OCI-LY7 (cell line): ENCODE measurements at regions not wholly inside any gene's neighbourhood (a gene's known extent, or its start where the extent isn't known, plus 50 kb on each side); places are given as distances from the start of the nearest gene placed in this dataset.
"Not testable (repeated sequence)": the region's sequence is repeated elsewhere in the genome, so short reads cannot be mapped to it uniquely, and the experiment has no call there.

Experiments
- BruUV-seq: library from RNA; stranded (reverse); fragments of 400-500 nt; replicated peaks from 2 replicates; lab custom pipeline; 2021; lab: Mats Ljungman, UMichigan
- CTCF ChIA-PET: fragments of 300-600 bp; sonication (Branson Sonifier 250); formaldehyde crosslinking; loops from one replicate; lab custom pipeline; 2022; ENCODE audit warnings: antibody characterized with exemption; ENCODE audit not compliant: unreplicated experiment; lab: Charles Lee
- POLR2A ChIA-PET: fragments of 300-600 bp; sonication (Branson Sonifier 250); formaldehyde crosslinking; loops from one replicate; lab custom pipeline; 2022; ENCODE audit warnings: antibody characterized with exemption; lab: Charles Lee
- DNase-seq: peaks from one replicate; pipeline ENCODE4 v3.0.0-alpha.2; 2015; ENCODE audit warnings: low spot score
- H2AFZ ChIP-seq: fragments of 200-600 bp; sonication (generic), shearing (Covaris generic); 2 replicates; pipeline ENCODE4 v1.6.1; 2014; ENCODE audit warnings: mild to moderate bottlenecking, antibody characterized with exemption, low read length, moderate library complexity
- H3K27ac ChIP-seq: fragments of 200-600 bp; sonication (generic); 2 replicates; pipeline ENCODE4 v1.5.1; 2014; ENCODE audit warnings: mixed run types, low read depth, mild to moderate bottlenecking, moderate library complexity, low read length, inconsistent platforms; ENCODE audit not compliant: poor library complexity, severe bottlenecking
- H3K36me3 ChIP-seq: fragments of 200-600 bp; sonication (generic); 2 replicates; pipeline ENCODE4 v1.6.1; 2014; ENCODE audit warnings: mild to moderate bottlenecking, antibody characterized with exemption, low read length, moderate library complexity, mixed read lengths; ENCODE audit not compliant: insufficient read depth
- H3K4me1 ChIP-seq: fragments of 200-600 bp; sonication (generic); 2 replicates; pipeline ENCODE4 v1.5.1; 2014; ENCODE audit warnings: mild to moderate bottlenecking, low read length; ENCODE audit not compliant: insufficient read depth, poor library complexity, severe bottlenecking
- H3K4me2 ChIP-seq: fragments of 200-600 bp; sonication (generic); 2 replicates; pipeline ENCODE4 v1.6.1; 2014; ENCODE audit warnings: mild to moderate bottlenecking, low read length
- H3K4me3 ChIP-seq: fragments of 200-600 bp; sonication (generic); 2 replicates; pipeline ENCODE4 v1.5.1; 2014; ENCODE audit warnings: mild to moderate bottlenecking, low read depth, low read length; ENCODE audit not compliant: poor library complexity, severe bottlenecking
- H3K79me2 ChIP-seq: fragments of 200-600 bp; sonication (generic); 2 replicates; pipeline ENCODE4 v1.6.1; 2016; ENCODE audit warnings: low read depth, mild to moderate bottlenecking, low read length, moderate library complexity, mixed read lengths; ENCODE audit not compliant: insufficient read depth
- H3K9me2 ChIP-seq: fragments of 200-600 bp; sonication (generic); 2 replicates; pipeline ENCODE4 v1.6.1; 2016; ENCODE audit warnings: mild to moderate bottlenecking, low read length, mixed read lengths; ENCODE audit not compliant: insufficient read depth
- H3K9me3 ChIP-seq: fragments of 200-600 bp; sonication (generic); 2 replicates; pipeline ENCODE4 v1.6.1; 2014; ENCODE audit warnings: mild to moderate bottlenecking, mixed run types, low read length, mixed read lengths
- H4K20me1 ChIP-seq: fragments of 200-600 bp; sonication (generic); 2 replicates; pipeline ENCODE4 v1.6.1; 2014; ENCODE audit warnings: mild to moderate bottlenecking, antibody characterized with exemption, low read length, moderate library complexity, mixed read lengths; ENCODE audit not compliant: insufficient read depth
- intact Hi-C: fragments of 100-400 bp; cut with micrococcal nuclease; formaldehyde crosslinking; loops from one replicate; pipeline ENCODE4 v1.10.0; 2022; ENCODE audit not compliant: unreplicated experiment

GRCh38 chr4:49233346-49233745 lies 247.3 kb downstream of the CWH43 start:
- H3K36me3 ChIP-seq, H3K9me3 ChIP-seq, DNase-seq, H2AFZ ChIP-seq, H3K4me2 ChIP-seq, CTCF ChIA-PET, POLR2A ChIA-PET, H3K4me3 ChIP-seq, BruUV-seq, H3K9me2 ChIP-seq, H3K27ac ChIP-seq, H3K79me2 ChIP-seq, H4K20me1 ChIP-seq, H3K4me1 ChIP-seq, intact Hi-C loops: not testable (repeated sequence)

DNA sequence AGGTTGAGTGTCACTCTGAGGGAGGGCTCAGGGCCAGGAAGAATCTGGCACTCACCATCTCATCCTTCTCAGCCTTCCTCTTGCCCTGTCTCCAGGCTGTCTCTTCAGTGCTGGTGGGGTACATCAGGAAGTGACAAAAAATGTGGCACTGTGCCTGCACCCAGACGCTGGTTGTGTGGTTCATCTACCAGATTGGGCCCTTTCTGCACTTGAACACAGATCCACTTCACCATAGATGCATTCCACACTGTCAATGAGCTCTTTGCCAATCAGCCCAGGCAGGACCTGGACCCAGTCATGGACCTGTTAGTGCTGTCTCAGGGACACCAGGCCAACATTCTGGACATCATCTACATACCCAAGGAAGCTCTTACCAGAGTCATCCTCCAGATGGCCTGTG lies 247.7 kb downstream of the CWH43 start:
- BruUV-seq, intact Hi-C loops, DNase-seq, H2AFZ ChIP-seq, H3K4me3 ChIP-seq, POLR2A ChIA-PET, H3K9me2 ChIP-seq, CTCF ChIA-PET, H3K9me3 ChIP-seq, H3K27ac ChIP-seq, H3K4me2 ChIP-seq, H3K36me3 ChIP-seq, H3K4me1 ChIP-seq, H4K20me1 ChIP-seq, H3K79me2 ChIP-seq: not testable (repeated sequence)

GRCh38 chr4:49234382-49234781 lies 248.3 kb downstream of the CWH43 start:
- H3K79me2 ChIP-seq, CTCF ChIA-PET, POLR2A ChIA-PET, H3K36me3 ChIP-seq, H3K4me2 ChIP-seq, H3K9me2 ChIP-seq, H3K27ac ChIP-seq, H4K20me1 ChIP-seq, H2AFZ ChIP-seq, BruUV-seq, DNase-seq, H3K9me3 ChIP-seq, H3K4me3 ChIP-seq, intact Hi-C loops, H3K4me1 ChIP-seq: not testable (repeated sequence)

DNA sequence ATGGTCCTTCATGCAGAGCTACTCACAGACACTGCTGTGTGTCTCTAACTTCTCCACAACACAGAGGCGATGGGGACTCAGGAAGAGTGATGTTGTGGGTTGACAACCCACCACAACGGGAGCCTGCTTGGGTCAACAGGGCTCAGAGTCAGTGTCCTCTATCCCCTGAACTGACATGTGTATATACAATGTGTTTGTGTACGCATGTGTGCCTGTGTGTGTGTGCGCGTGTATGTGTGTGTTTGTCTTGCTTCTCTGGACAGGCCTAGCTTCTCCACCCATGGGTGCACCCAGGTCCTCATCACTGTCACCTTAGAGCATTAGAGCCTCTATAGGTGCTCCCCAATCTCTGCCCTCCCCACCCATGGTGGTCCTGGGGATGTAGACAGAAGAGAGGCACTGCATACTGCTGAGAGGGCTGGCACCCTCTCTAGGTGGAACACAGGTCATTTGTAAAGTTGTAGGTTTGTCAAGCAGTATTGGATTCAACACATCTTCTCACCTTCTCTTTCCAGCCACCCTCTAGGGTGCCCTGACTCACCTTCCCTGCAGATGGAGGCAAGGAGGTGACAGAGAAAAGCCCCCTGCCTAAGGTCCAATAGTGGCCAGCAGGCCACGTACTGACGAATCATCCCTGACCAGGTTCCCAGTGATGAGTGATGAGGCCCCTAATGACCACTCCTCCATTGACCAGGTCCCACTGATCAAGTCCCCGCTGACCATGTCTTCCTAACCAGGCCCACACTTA lies 249.5 kb downstream of the CWH43 start:
- CTCF ChIA-PET, H3K4me1 ChIP-seq, H3K9me3 ChIP-seq, BruUV-seq, DNase-seq, H3K36me3 ChIP-seq, intact Hi-C loops, H3K27ac ChIP-seq, H3K79me2 ChIP-seq, H4K20me1 ChIP-seq, POLR2A ChIA-PET, H3K9me2 ChIP-seq, H3K4me2 ChIP-seq, H3K4me3 ChIP-seq, H2AFZ ChIP-seq: not testable (repeated sequence)

DNA sequence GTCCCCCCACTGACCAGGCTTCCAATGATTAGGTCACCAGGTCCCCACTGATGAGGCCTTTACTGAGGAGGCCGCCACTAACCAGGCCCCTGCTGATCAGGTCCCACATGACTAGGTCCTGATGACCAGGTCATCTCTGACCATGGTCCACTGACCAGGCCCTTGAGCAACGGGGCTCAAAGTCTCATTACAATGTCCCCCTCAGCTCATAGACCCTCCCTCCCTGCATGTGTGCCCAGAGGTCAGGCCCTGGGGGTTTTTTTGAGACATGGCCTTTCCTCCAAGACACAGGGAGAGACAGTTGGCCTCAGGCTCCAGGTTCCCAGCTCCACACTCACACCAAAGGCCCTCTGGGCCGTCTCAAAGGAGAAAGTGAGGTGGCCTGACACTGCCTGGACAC lies 250.4 kb downstream of the CWH43 start:
- H3K4me1 ChIP-seq, H3K9me2 ChIP-seq, H3K4me2 ChIP-seq, POLR2A ChIA-PET, H2AFZ ChIP-seq, H3K27ac ChIP-seq, BruUV-seq, H3K79me2 ChIP-seq, intact Hi-C loops, H3K4me3 ChIP-seq, CTCF ChIA-PET, DNase-seq, H4K20me1 ChIP-seq, H3K9me3 ChIP-seq, H3K36me3 ChIP-seq: not testable (repeated sequence)

DNA sequence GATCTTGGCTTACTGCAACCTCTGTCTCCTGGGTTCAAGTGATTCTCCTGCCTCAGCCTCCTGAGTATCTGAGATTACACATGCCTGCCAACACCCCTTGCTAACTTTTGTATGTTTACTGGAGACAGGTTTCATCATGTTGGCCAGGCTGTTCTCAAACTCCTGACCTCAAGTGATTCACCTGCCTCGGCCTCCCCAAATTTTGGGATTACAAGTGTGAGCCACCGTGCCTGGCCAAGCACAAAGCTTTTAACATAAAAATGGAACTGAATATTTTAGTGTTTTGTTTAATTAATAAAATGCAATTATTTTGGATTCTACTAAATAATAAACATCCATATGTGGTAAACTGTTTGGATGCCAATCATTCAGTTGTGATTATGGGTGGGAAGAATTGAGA lies 255.2 kb downstream of the CWH43 start:
- H3K4me3 ChIP-seq, H3K79me2 ChIP-seq, H3K4me1 ChIP-seq, H3K4me2 ChIP-seq, H3K36me3 ChIP-seq, H3K27ac ChIP-seq, POLR2A ChIA-PET, H3K9me2 ChIP-seq, H2AFZ ChIP-seq, intact Hi-C loops, CTCF ChIA-PET, H3K9me3 ChIP-seq, DNase-seq, BruUV-seq, H4K20me1 ChIP-seq: not testable (repeated sequence)
